GM18505 (cell line): ENCODE measurements at regions not wholly inside any gene's neighbourhood (a gene's known extent, or its start where the extent isn't known, plus 50 kb on each side); places are given as distances from the start of the nearest gene placed in this dataset.
"Not testable (repeated sequence)": the region's sequence is repeated elsewhere in the genome, so short reads cannot be mapped to it uniquely, and the experiment has no call there.

Experiments
- ATAC-seq: cut with Tn5 transposase; IDR thresholded peaks from one replicate; pipeline ENCODE4 v1.9.1; 2021; ENCODE audit not compliant: unreplicated experiment
- POLR2A ChIP-seq: IDR thresholded peaks from 4 replicates; pipeline ENCODE4 v1.6.1; 2011; ENCODE audit warnings: borderline replicate concordance; ENCODE audit not compliant: insufficient read depth, insufficient read length; ENCODE audit errors: extremely low read depth

GRCh38 chr6:85283436-85283835, 166.4 kb upstream of the NT5E start:
- ATAC-seq, result no peak
- no peak for TF ChIP-seq POLR2A

- TF ChIP-seq POLR2A, result no peak
- no peak for ATAC-seq
These were observed 171.3 kb upstream of the NT5E start for GRCh38 chr6:85278466-85279035.

- ATAC-seq, result not testable (repeated sequence)
These were observed 173.9 kb upstream of the NT5E start for GRCh38 chr6:85276026-85276425.

- no peak for ATAC-seq
- no peak for TF ChIP-seq POLR2A
These were observed 174.4 kb upstream of the NT5E start for GRCh38 chr6:85275338-85275985.

- no peak for TF ChIP-seq POLR2A
- ATAC-seq, result no peak
These were observed 176.0 kb upstream of the NT5E start for GRCh38 chr6:85273870-85274269.

- no peak for ATAC-seq
- no peak for TF ChIP-seq POLR2A
These were observed 176.8 kb upstream of the NT5E start for GRCh38 chr6:85273046-85273445.

GRCh38 chr6:85272592-85272991, 177.3 kb upstream of the NT5E start:
- no peak for TF ChIP-seq POLR2A
- ATAC-seq, result no peak

GRCh38 chr6:85262621-85263020, 187.3 kb upstream of the NT5E start:
- ATAC-seq, result no peak
- TF ChIP-seq POLR2A, result no peak

GRCh38 chr6:85261271-85261670, 188.6 kb upstream of the NT5E start:
- ATAC-seq, result no peak
- no peak for TF ChIP-seq POLR2A

GRCh38 chr6:85255661-85256060, 194.2 kb upstream of the NT5E start:
- ATAC-seq, result no peak
- no peak for TF ChIP-seq POLR2A

- no peak for TF ChIP-seq POLR2A
- no peak for ATAC-seq
These were observed 197.3 kb upstream of the NT5E start for GRCh38 chr6:85252552-85252951.

- no peak for TF ChIP-seq POLR2A
These were observed 197.8 kb upstream of the NT5E start for GRCh38 chr6:85252085-85252484.

GRCh38 chr6:85251300-85251699, 198.6 kb upstream of the NT5E start:
- no peak for TF ChIP-seq POLR2A
- no peak for ATAC-seq

More at GRCh38 chr6:85252085-85252484, 197.8 kb upstream of the NT5E start:
- no peak for ATAC-seq

- no peak for TF ChIP-seq POLR2A
- ATAC-seq, result no peak
These were observed 199.2 kb upstream of the NT5E start for GRCh38 chr6:85250586-85251220.
